Neuronal stem cell (in vitro differentiated cells): ENCODE measurements at regions not wholly inside any gene's neighbourhood (a gene's known extent, or its start where the extent isn't known, plus 50 kb on each side); places are given as distances from the start of the nearest gene placed in this dataset.

Experiments used
- DNase-seq: peaks from one replicate; pipeline ENCODE4 v3.0.0-alpha.2; 2013; ENCODE audit warnings: low spot score
- H2AFZ ChIP-seq: one replicate; pipeline ENCODE4 v1.6.1; 2013; ENCODE audit warnings: mild to moderate bottlenecking, low read length, inconsistent platforms
- H2AK5ac ChIP-seq: 2 replicates; pipeline ENCODE4 v1.6.1; 2013; ENCODE audit warnings: low read depth, mild to moderate bottlenecking, inconsistent platforms, low read length, moderate library complexity, mixed read lengths
- H2BK120ac ChIP-seq: 2 replicates; pipeline ENCODE4 v1.6.1; 2013; ENCODE audit warnings: low read depth, mild to moderate bottlenecking, inconsistent platforms, low read length, moderate library complexity, mixed read lengths
- H2BK12ac ChIP-seq: one replicate; pipeline ENCODE4 v1.6.1; 2013; ENCODE audit warnings: low read length, inconsistent platforms
- H2BK15ac ChIP-seq: 2 replicates; pipeline ENCODE4 v1.6.1; 2013; ENCODE audit warnings: mild to moderate bottlenecking, low read length, inconsistent platforms, mixed read lengths
- H2BK5ac ChIP-seq: one replicate; pipeline ENCODE4 v1.6.1; 2013; ENCODE audit warnings: inconsistent platforms, mild to moderate bottlenecking, low read length, moderate library complexity
- H3K14ac ChIP-seq: one replicate; pipeline ENCODE4 v1.6.1; 2013; ENCODE audit warnings: low read length, inconsistent platforms
- H3K18ac ChIP-seq: 2 replicates; pipeline ENCODE4 v1.6.1; 2013; ENCODE audit warnings: low read length, inconsistent platforms
- H3K23ac ChIP-seq: 2 replicates; pipeline ENCODE4 v1.6.1; 2013; ENCODE audit warnings: low read depth, mild to moderate bottlenecking, mixed read lengths, low read length, inconsistent platforms; ENCODE audit not compliant: poor library complexity
- H3K27ac ChIP-seq: replicated peaks from 3 replicates; pipeline ENCODE4 v1.5.1; 2013; ENCODE audit warnings: low read length, inconsistent platforms
- H3K27me3 ChIP-seq, 3 experiments: 2 replicates each; pipeline ENCODE4 v1.6.1; 2013; ENCODE audit warnings: low read length in 3 of 3, mild to moderate bottlenecking in 2 of 3, inconsistent platforms in 1 of 3, low read depth in 1 of 3, mixed read lengths in 1 of 3, moderate library complexity in 1 of 3; ENCODE audit not compliant: control insufficient read depth in 3 of 3, insufficient read depth in 3 of 3
- H3K36me3 ChIP-seq, 2 donors: replicated peaks in 1 of 2; 2 replicates each; pipeline ENCODE4 v1.6.1; 2013; ENCODE audit warnings: low read length in 2 of 2; ENCODE audit not compliant: control insufficient read depth in 2 of 2, insufficient read depth in 2 of 2
- H3K4ac ChIP-seq: 2 replicates; pipeline ENCODE4 v1.6.1; 2013; ENCODE audit warnings: inconsistent platforms, mild to moderate bottlenecking, low read length, moderate library complexity
- H3K4me1 ChIP-seq, 2 donors: 1 replicate in 1 of 2; 2 replicates in 1 of 2; pipeline ENCODE4 v1.6.1; 2013; ENCODE audit warnings: low read length in 2 of 2, low read depth in 1 of 2; ENCODE audit not compliant: control insufficient read depth in 2 of 2, insufficient read depth in 1 of 2
- H3K4me2 ChIP-seq: one replicate; pipeline ENCODE4 v1.6.1; 2013; ENCODE audit warnings: mild to moderate bottlenecking, low read length, inconsistent platforms; ENCODE audit not compliant: insufficient read depth, poor library complexity, severe bottlenecking
- H3K4me3 ChIP-seq, 2 donors: 2 replicates each; pipeline ENCODE4 v1.5.1; 2013; ENCODE audit warnings: low read length in 2 of 2, mild to moderate bottlenecking in 2 of 2, inconsistent platforms in 1 of 2, moderate library complexity in 1 of 2
- H3K79me1 ChIP-seq: one replicate; pipeline ENCODE4 v1.6.1; 2013; ENCODE audit warnings: low read depth, mild to moderate bottlenecking, inconsistent platforms, low read length, moderate library complexity
- H3K9ac ChIP-seq: one replicate; pipeline ENCODE4 v1.6.1; 2013; ENCODE audit warnings: mild to moderate bottlenecking, low read depth, low read length, inconsistent platforms; ENCODE audit not compliant: poor library complexity
- H3K9me3 ChIP-seq, 2 donors: replicated peaks in 1 of 2; 2 replicates each; pipeline versions ENCODE3 to v1.6.1; 2013; ENCODE audit warnings: low read length in 2 of 2, mild to moderate bottlenecking in 2 of 2, inconsistent platforms in 1 of 2, low read depth in 1 of 2, mixed read lengths in 1 of 2, moderate library complexity in 1 of 2; ENCODE audit not compliant: control insufficient read depth in 2 of 2, insufficient read depth in 1 of 2
- H4K8ac ChIP-seq: one replicate; pipeline ENCODE4 v1.6.1; 2013; ENCODE audit warnings: low read depth, mild to moderate bottlenecking, inconsistent platforms, low read length, moderate library complexity
- H4K91ac ChIP-seq: one replicate; pipeline ENCODE4 v1.6.1; 2013; ENCODE audit warnings: low read length, low read depth, mild to moderate bottlenecking, inconsistent platforms; ENCODE audit not compliant: poor library complexity
- WGBS, 2 donors: extraction: QIAGEN DNeasy Blood & Tissue Kit; methylation state at CpG; one replicate each; pipeline ENCODE4 v1.1.7; 2013; ENCODE audit warnings: missing lambda C conversion rate in 2 of 2, mixed read lengths in 1 of 2; ENCODE audit not compliant: insufficient read length in 2 of 2, insufficient replicate concordance in 1 of 2; ENCODE audit errors: extremely low coverage in 2 of 2; 5-methylcytosine and 5-hydroxymethylcytosine counted together

GRCh38 chr15:27628486-27628885, 470.6 kb downstream of the OCA2 start:
- H3K18ac ChIP-seq: no peak overlapping the region

GRCh38 chr15:27627623-27628022, 471.5 kb downstream of the OCA2 start:
- Histone ChIP-seq H3K14ac (no peak overlapping the region), H3K23ac (no peak overlapping the region), H4K91ac (no peak overlapping the region), H3K9me3 (peaks cover 0 to 3% of the 10 kb centered on the region in 2 donors), H3K4ac (no peak overlapping the region), H3K79me1 (no peaks in the 10 kb centered on the region), H2AFZ (no peak overlapping the region), H3K18ac (no peak overlapping the region), H3K27ac (no peak overlapping the region), H2BK5ac (no peak overlapping the region), H3K27me3 (no peaks in the 10 kb centered on the region), H2BK15ac (no peak overlapping the region), H3K9ac (no peak overlapping the region), H2AK5ac (no peak overlapping the region), H2BK12ac (no peak overlapping the region), H3K4me2 (no peak overlapping the region), H3K4me1 (peaks cover 0 to 1% of the 10 kb centered on the region in 2 donors), H4K8ac (no peak overlapping the region), H2BK120ac (no peak overlapping the region), H3K4me3 (no peak overlapping the region), H3K36me3 (no peaks in the 10 kb centered on the region)
- no peak for DNase-seq

More at GRCh38 chr15:27628486-27628885, 470.6 kb downstream of the OCA2 start:
- H2AK5ac ChIP-seq: no peak overlapping the region
- H3K4ac ChIP-seq: no peak overlapping the region
- H3K4me3 ChIP-seq: no peak overlapping the region
- no peak overlapping the region for H3K9ac ChIP-seq
- H3K4me1 ChIP-seq: no peaks in the 10 kb centered on the region
- DNase-seq: no peak
- no peak overlapping the region for H2BK120ac ChIP-seq
- H3K14ac ChIP-seq: no peak overlapping the region
- H3K36me3 ChIP-seq: no peaks in the 10 kb centered on the region
- no peak overlapping the region for H4K91ac ChIP-seq
- no peak overlapping the region for H4K8ac ChIP-seq
- H2AFZ ChIP-seq: no peak overlapping the region
- H2BK15ac ChIP-seq: no peak overlapping the region
- H3K23ac ChIP-seq: no peak overlapping the region
- H3K9me3 ChIP-seq: peaks cover 0 to 3% of the 10 kb centered on the region in 2 donors
- H3K4me2 ChIP-seq: no peak overlapping the region
- H3K27me3 ChIP-seq: no peaks in the 10 kb centered on the region
- no peak overlapping the region for H2BK12ac ChIP-seq
- H2BK5ac ChIP-seq: no peak overlapping the region
- no CpG with 5 or more reads among the region's 2 CpGs for WGBS, 2 donors
- H3K27ac ChIP-seq: no peak overlapping the region
- no peaks in the 10 kb centered on the region for H3K79me1 ChIP-seq

GRCh38 chr15:27623560-27624305, 475.4 kb downstream of the OCA2 start:
- H4K91ac ChIP-seq: no peak overlapping the region
- H3K4ac ChIP-seq: no peak overlapping the region
- no peak overlapping the region for H2AK5ac ChIP-seq
- no peak overlapping the region for H2BK15ac ChIP-seq
- no peak overlapping the region for H3K27ac ChIP-seq
- DNase-seq: no peak
- peaks cover 0 to 1% of the 10 kb centered on the region in 2 donors for H3K4me1 ChIP-seq
- H3K4me2 ChIP-seq: no peak overlapping the region
- no peak overlapping the region for H4K8ac ChIP-seq
- H2AFZ ChIP-seq: no peak overlapping the region
- H3K23ac ChIP-seq: no peak overlapping the region
- no peak overlapping the region for H3K4me3 ChIP-seq
- WGBS, 2 donors: no CpG with 5 or more reads among the region's 9 CpGs
- H2BK120ac ChIP-seq: no peak overlapping the region
- no peaks in the 10 kb centered on the region for H3K36me3 ChIP-seq
- no peak overlapping the region for H2BK12ac ChIP-seq
- H2BK5ac ChIP-seq: no peak overlapping the region
- H3K27me3 ChIP-seq: no peaks in the 10 kb centered on the region
- no peaks in the 10 kb centered on the region for H3K79me1 ChIP-seq
- peaks cover 0 to 3% of the 10 kb centered on the region in 2 donors for H3K9me3 ChIP-seq
- H3K18ac ChIP-seq: no peak overlapping the region
- H3K9ac ChIP-seq: no peak overlapping the region
- no peak overlapping the region for H3K14ac ChIP-seq

GRCh38 chr15:27623149-27623548, 476.0 kb downstream of the OCA2 start:
- Histone ChIP-seq H4K8ac (no peak overlapping the region), H3K9me3 (peaks cover 0 to 3% of the 10 kb centered on the region in 2 donors), H3K23ac (no peak overlapping the region), H2AFZ (no peak overlapping the region), H3K27ac (no peak overlapping the region), H3K14ac (no peak overlapping the region), H2BK15ac (no peak overlapping the region), H3K9ac (no peak overlapping the region), H3K4me2 (no peak overlapping the region), H3K18ac (no peak overlapping the region), H2BK120ac (no peak overlapping the region), H2BK12ac (no peak overlapping the region), H3K79me1 (no peaks in the 10 kb centered on the region), H2BK5ac (no peak overlapping the region), H3K4me3 (no peak overlapping the region), H2AK5ac (no peak overlapping the region), H3K36me3 (no peaks in the 10 kb centered on the region), H3K4ac (no peak overlapping the region), H3K4me1 (peaks cover 0 to 1% of the 10 kb centered on the region in 2 donors), H4K91ac (no peak overlapping the region), H3K27me3 (no peaks in the 10 kb centered on the region)
- no CpG with 5 or more reads among the region's 10 CpGs for WGBS, 2 donors
- no peak for DNase-seq
